Left lung (tissue), 4 donors: ENCODE measurements at regions not wholly inside any gene's neighbourhood (a gene's known extent, or its start where the extent isn't known, plus 50 kb on each side); places are given as distances from the start of the nearest gene placed in this dataset.

ENCODE experiments used
- ATAC-seq: fragments of 200-7000 bp; cut with Tn5 transposase; one replicate; pipeline ENCODE4 v1.9.1; 2020; ENCODE audit warnings: moderate library complexity
- DNase-seq, 4 donors: peaks; one replicate each; pipeline ENCODE4 v3.0.0-alpha.2; 2013 to 2020
- H3K27ac ChIP-seq, 2 donors: fragments of 200-600 bp; sonication (generic) in 1 of 2; one replicate each; pipeline versions ENCODE4 v1.5.0 to v1.8.0; 2020 to 2021
- H3K27me3 ChIP-seq, 2 donors: fragments of 200-600 bp; sonication (generic) in 1 of 2; one replicate each; pipeline versions ENCODE4 v1.5.0 to v1.8.0; 2020 to 2021
- H3K36me3 ChIP-seq, 2 donors: fragments of 200-600 bp; sonication (generic) in 1 of 2; one replicate each; pipeline versions ENCODE4 v1.5.0 to v1.8.0; 2020 to 2021
- H3K4me1 ChIP-seq, 2 donors: fragments of 200-600 bp; one replicate each; pipeline ENCODE4 v1.8.0; 2021
- H3K4me3 ChIP-seq, 2 donors: fragments of 200-600 bp; sonication (generic) in 1 of 2; one replicate each; pipeline versions ENCODE4 v1.5.0 to v1.8.0; 2020 to 2021; ENCODE audit warnings: mild to moderate bottlenecking in 1 of 2
- H3K9me3 ChIP-seq, 2 donors: fragments of 200-600 bp; sonication (generic) in 1 of 2; one replicate each; pipeline versions ENCODE4 v1.5.0 to v1.8.0; 2020 to 2021
- CTCF ChIP-seq, 2 donors: fragments of 200-600 bp; sonication (generic) in 1 of 2; IDR thresholded peaks; one replicate each; pipeline versions ENCODE4 v1.5.0 to v1.8.0; 2021; ENCODE audit warnings: antibody characterized with exemption in 2 of 2
- intact Hi-C, 2 donors: fragments of 100-400 bp; cut with DNase I; formaldehyde crosslinking; loops; one replicate each; pipeline versions ENCODE4 v1.11.2 to v1.14.2; 2022
- donor health status: DM: no; HTN: yes; CAD: no.
- donor health status: DM: no; HTN: no; CAD: no.

GRCh38 chr6:95837890-95838289 lies 177.9 kb upstream of the FUT9 start:
- intact Hi-C loops: no loop called here
- Histone ChIP-seq H3K4me3 (no peak overlapping the region), H3K4me1 (no peaks in the 10 kb centered on the region), H3K36me3 (no peaks in the 10 kb centered on the region), H3K9me3 (no peaks in the 10 kb centered on the region), H3K27me3 (no peaks in the 10 kb centered on the region), H3K27ac (no peak overlapping the region)
- TF ChIP-seq CTCF (IDR thresholded peaks at IDR 0.05): no peak
- no peak for ATAC-seq
- no peak for DNase-seq

- Histone ChIP-seq H3K9me3 (no peaks in the 10 kb centered on the region), H3K27ac (no peak overlapping the region), H3K36me3 (no peaks in the 10 kb centered on the region), H3K4me3 (no peak overlapping the region), H3K27me3 (no peaks in the 10 kb centered on the region), H3K4me1 (no peaks in the 10 kb centered on the region)
- ATAC-seq (no peak), DNase-seq (no peak)
- intact Hi-C loops: no loop called here
- no peak for TF ChIP-seq CTCF (IDR thresholded peaks at IDR 0.05)
Measured at GRCh38 chr6:95841560-95841959, 174.2 kb upstream of the FUT9 start.

DNA sequence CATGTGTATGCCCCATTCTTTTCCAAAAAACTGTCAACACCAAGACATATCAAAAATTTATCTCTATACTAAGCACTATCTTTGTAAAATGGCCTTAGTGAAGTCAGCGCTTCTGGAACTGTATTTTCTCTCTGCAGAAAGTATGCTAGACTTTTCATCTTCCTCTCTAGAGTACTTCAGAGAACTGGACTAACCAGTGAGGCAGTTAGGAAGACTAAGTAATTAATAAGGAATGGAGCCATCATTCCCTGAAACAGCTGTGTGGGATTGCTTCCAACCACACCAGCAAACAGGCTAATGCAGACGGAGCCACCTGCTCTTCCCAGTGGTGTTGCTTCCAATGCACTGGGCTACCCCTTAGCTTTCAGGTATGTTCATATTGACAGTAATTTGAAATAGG lies 169.1 kb upstream of the FUT9 start:
- intact Hi-C loops: no loop called here
- ATAC-seq (no peak), DNase-seq (no peak)
- H3K4me1 ChIP-seq: no peaks in the 10 kb centered on the region
- H3K9me3 ChIP-seq: no peaks in the 10 kb centered on the region
- H3K36me3 ChIP-seq: no peaks in the 10 kb centered on the region
- H3K27ac ChIP-seq: no peak overlapping the region
- no peaks in the 10 kb centered on the region for H3K27me3 ChIP-seq
- TF ChIP-seq CTCF (IDR thresholded peaks at IDR 0.05): no peak
- no peak overlapping the region for H3K4me3 ChIP-seq

DNA sequence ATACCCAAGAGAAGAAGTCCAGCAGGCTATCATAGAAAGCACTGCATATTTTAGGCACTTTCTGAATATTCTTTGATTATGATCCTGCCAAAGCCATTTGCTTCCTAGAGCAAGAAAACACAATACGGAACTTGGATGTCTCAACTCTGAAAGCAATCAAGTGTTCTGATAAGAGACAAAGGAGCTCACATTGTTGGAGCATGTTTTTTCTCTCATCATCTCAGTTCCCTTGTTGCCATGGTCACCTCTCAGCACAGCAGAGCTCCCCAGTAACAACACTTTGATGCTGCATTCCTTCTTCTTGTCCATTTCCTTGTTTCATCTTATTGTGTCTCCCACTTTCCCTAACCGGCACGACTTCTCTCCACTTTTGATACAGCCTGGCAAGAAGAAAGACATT lies 168.7 kb upstream of the FUT9 start:
- H3K27ac ChIP-seq: no peak overlapping the region
- intact Hi-C loops: no loop called here
- TF ChIP-seq CTCF (IDR thresholded peaks at IDR 0.05): no peak
- no peaks in the 10 kb centered on the region for H3K4me1 ChIP-seq
- no peak overlapping the region for H3K4me3 ChIP-seq
- DNase-seq: no peak
- no peak for ATAC-seq
- no peaks in the 10 kb centered on the region for H3K27me3 ChIP-seq
- H3K36me3 ChIP-seq: no peaks in the 10 kb centered on the region
- no peaks in the 10 kb centered on the region for H3K9me3 ChIP-seq

DNA sequence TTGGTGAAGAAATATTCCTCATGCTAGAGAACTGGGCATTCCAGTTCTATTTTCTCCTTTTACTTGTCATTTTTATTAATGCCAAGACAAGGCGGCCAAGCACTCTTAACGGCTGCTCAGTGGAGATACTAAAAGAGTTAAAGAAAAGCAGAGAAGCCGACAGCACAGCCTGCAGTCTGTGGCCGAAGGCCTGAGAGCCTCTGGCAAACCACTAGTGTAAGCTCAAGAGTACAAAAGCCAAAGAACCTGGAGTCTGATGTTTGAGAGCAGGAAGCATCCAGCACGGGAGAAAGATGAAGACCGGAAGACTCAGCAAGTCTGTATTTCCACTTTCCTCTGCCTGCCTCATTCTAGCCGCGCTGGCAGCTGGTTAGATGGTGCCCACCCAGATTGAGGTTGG lies 167.1 kb upstream of the FUT9 start:
- ATAC-seq: no peak
- Histone ChIP-seq H3K4me1 (no peaks in the 10 kb centered on the region), H3K27me3 (no peaks in the 10 kb centered on the region), H3K36me3 (no peaks in the 10 kb centered on the region), H3K9me3 (no peaks in the 10 kb centered on the region), H3K27ac (no peak overlapping the region), H3K4me3 (no peak overlapping the region)
- no peak for TF ChIP-seq CTCF (IDR thresholded peaks at IDR 0.05)
- intact Hi-C loops: no loop called here
- no peak for DNase-seq
